HCT116 (cell line): ENCODE measurements at regions not wholly inside any gene's neighbourhood (a gene's known extent, or its start where the extent isn't known, plus 50 kb on each side); places are given as distances from the start of the nearest gene placed in this dataset.

Source experiments
- ATAC-seq: fragments of 200-7000 bp; cut with Tn5 transposase; 2 replicates; pipeline ENCODE4 v1.9.1; 2020; ENCODE audit warnings: mild to moderate bottlenecking, moderate library complexity
- BruUV-seq: library from RNA; stranded (reverse); fragments of 400-500 nt; replicated peaks from 2 replicates; lab custom pipeline; 2021; lab: Mats Ljungman, UMichigan
- CTCF ChIA-PET: fragments of 300-600 bp; sonication (Branson Sonifier 250); formaldehyde crosslinking; loops from one replicate; lab custom pipeline; 2021; ENCODE audit warnings: antibody characterized with exemption; lab: Charles Lee
- POLR2A ChIA-PET: fragments of 300-600, 350-600 bp; sonication (Branson Sonifier 250); formaldehyde crosslinking; loops from one replicate; lab custom pipeline; 2021; ENCODE audit warnings: antibody characterized with exemption; lab: Charles Lee
- RAD21 ChIA-PET, 2 experiments: fragments of 300-600 bp; sonication (Branson Sonifier 250); formaldehyde crosslinking; loops; one replicate each; lab custom pipeline; 2023; ENCODE audit warnings: low total read pairs in 2 of 2; ENCODE audit not compliant: uncharacterized antibody in 2 of 2, unreplicated experiment in 2 of 2, low non-redundant PET in 1 of 2; lab: Charles Lee
- DNase-seq: peaks from one replicate; pipeline ENCODE4 v3.0.0-alpha.2; 2010; ENCODE audit warnings: low read depth, low spot score
- H2AFZ ChIP-seq: fragments of 200-600 bp; shearing (Covaris generic), sonication (generic); 2 replicates; pipeline ENCODE4 v1.6.1; 2017; ENCODE audit warnings: low read depth, mixed run types, mixed read lengths, antibody characterized with exemption, low read length; ENCODE audit not compliant: poor library complexity, severe bottlenecking
- H3K27ac ChIP-seq: 2 replicates; pipeline ENCODE4 v1.5.1; 2012; ENCODE audit warnings: low read depth, low read length
- H3K27me3 ChIP-seq: fragments of 200-600 bp; sonication (generic); 2 replicates; pipeline ENCODE4 v1.6.1; 2016; ENCODE audit warnings: mixed run types, low read length, mixed read lengths; ENCODE audit not compliant: insufficient read depth
- H3K36me3 ChIP-seq, 2 experiments: fragments of 200-500 bp in 1 of 2; fragments of 200-600 bp in 1 of 2; sonication (Bioruptor generic) in 1 of 2; sonication (generic) in 1 of 2; 2 replicates each; pipeline versions ENCODE4 v1.5.1 to v1.6.1; 2014 to 2016; ENCODE audit warnings: low read length in 2 of 2, inconsistent platforms in 1 of 2, mixed read lengths in 1 of 2, mixed run types in 1 of 2; ENCODE audit not compliant: insufficient read depth in 2 of 2, control insufficient read depth in 1 of 2
- H3K4me1 ChIP-seq, 2 experiments: fragments of 200-600 bp in 1 of 2; sonication (generic) in 1 of 2; 2 replicates each; pipeline versions ENCODE4 v1.5.1 to v1.6.1; 2012 to 2017; ENCODE audit warnings: low read length in 2 of 2, inconsistent platforms in 1 of 2, mild to moderate bottlenecking in 1 of 2, mixed read lengths in 1 of 2, mixed run types in 1 of 2, moderate library complexity in 1 of 2; ENCODE audit not compliant: insufficient read depth in 2 of 2, control insufficient read depth in 1 of 2
- H3K4me2 ChIP-seq: fragments of 200-600 bp; sonication (generic); 2 replicates; pipeline ENCODE4 v1.6.1; 2017; ENCODE audit warnings: mixed run types, low read length, mixed read lengths
- H3K4me3 ChIP-seq, 2 experiments: fragments of 200-600 bp in 1 of 2; sonication (generic) in 1 of 2; replicated peaks in 1 of 2; 2 replicates each; pipeline ENCODE4 v1.5.1; 2011 to 2016; ENCODE audit warnings: low read length in 2 of 2, control low read depth in 1 of 2, low read depth in 1 of 2, mild to moderate bottlenecking in 1 of 2, mixed read lengths in 1 of 2, mixed run types in 1 of 2
- H3K79me2 ChIP-seq: fragments of 200-600 bp; sonication (generic); 2 replicates; pipeline ENCODE4 v1.6.1; 2017; ENCODE audit warnings: mild to moderate bottlenecking, mixed run types, low read length, moderate library complexity, mixed read lengths; ENCODE audit not compliant: insufficient read depth
- H3K9ac ChIP-seq: fragments of 200-600 bp; sonication (generic); 2 replicates; pipeline ENCODE4 v1.6.1; 2016; ENCODE audit warnings: low read length, mixed read lengths
- H3K9me2 ChIP-seq: fragments of 200-600 bp; sonication (generic), shearing (Covaris generic); 2 replicates; pipeline ENCODE4 v1.6.1; 2017; ENCODE audit warnings: mixed run types, mild to moderate bottlenecking, moderate library complexity; ENCODE audit not compliant: insufficient read depth
- H3K9me3 ChIP-seq, 2 experiments: fragments of 200-500 bp in 1 of 2; fragments of 200-600 bp in 1 of 2; sonication (Bioruptor generic) in 1 of 2; sonication (generic) in 1 of 2; 2 replicates each; pipeline ENCODE4 v1.6.1; 2014 to 2017; ENCODE audit warnings: low read length in 2 of 2, mixed read lengths in 2 of 2, inconsistent platforms in 1 of 2, low read depth in 1 of 2, mild to moderate bottlenecking in 1 of 2, mixed run types in 1 of 2, moderate library complexity in 1 of 2; ENCODE audit not compliant: control insufficient read depth in 1 of 2, insufficient read depth in 1 of 2
- H4K20me1 ChIP-seq: fragments of 200-600 bp; sonication (generic), shearing (Covaris generic); 2 replicates; pipeline ENCODE4 v1.6.1; 2017; ENCODE audit warnings: mixed run types, mild to moderate bottlenecking, moderate library complexity; ENCODE audit not compliant: insufficient read depth
- ATF3 ChIP-seq: IDR thresholded peaks from 2 replicates; pipeline ENCODE4 v1.6.1; 2012
- CBX3 ChIP-seq: IDR thresholded peaks from 2 replicates; pipeline ENCODE4 v1.6.1; 2012; ENCODE audit warnings: low read depth
- CEBPB ChIP-seq: IDR thresholded peaks from 2 replicates; pipeline ENCODE4 v1.6.1; 2012; ENCODE audit warnings: low read depth
- EGR1 ChIP-seq: IDR thresholded peaks from 2 replicates; pipeline ENCODE4 v1.6.1; 2012; ENCODE audit warnings: low read depth
- EZH2phosphoT487 ChIP-seq: fragments of 200-600 bp; IDR thresholded peaks from 2 replicates; pipeline ENCODE4 v1.6.1; 2018; ENCODE audit warnings: antibody characterized with exemption, borderline replicate concordance
- FOSL1 ChIP-seq: IDR thresholded peaks from 2 replicates; pipeline ENCODE4 v1.6.1; 2012; ENCODE audit warnings: low read depth
- JUND ChIP-seq: IDR thresholded peaks from 2 replicates; pipeline ENCODE4 v1.6.1; 2012
- MAX ChIP-seq: IDR thresholded peaks from 2 replicates; pipeline ENCODE4 v1.6.1; 2012
- POLR2AphosphoS5 ChIP-seq: IDR thresholded peaks from 2 replicates; pipeline ENCODE4 v1.6.1; 2011; ENCODE audit warnings: mild to moderate bottlenecking, low read depth, low read length, moderate library complexity
- RAD21 ChIP-seq: IDR thresholded peaks from 2 replicates; pipeline ENCODE4 v1.6.1; 2012; ENCODE audit warnings: low read depth, mild to moderate bottlenecking
- SIN3A ChIP-seq: IDR thresholded peaks from 2 replicates; pipeline ENCODE4 v1.6.1; 2012; ENCODE audit warnings: low read depth
- SP1 ChIP-seq: IDR thresholded peaks from 2 replicates; pipeline ENCODE4 v1.6.1; 2012; ENCODE audit warnings: low read depth
- SRF ChIP-seq: IDR thresholded peaks from 2 replicates; pipeline ENCODE4 v1.6.1; 2012; ENCODE audit warnings: low read depth
- TCF7L2 ChIP-seq: IDR thresholded peaks from 2 replicates; pipeline ENCODE4 v1.7.0; 2011; ENCODE audit warnings: borderline replicate concordance, inconsistent platforms; ENCODE audit not compliant: insufficient read depth, insufficient read length; ENCODE audit errors: extremely low read depth
- YY1 ChIP-seq: IDR thresholded peaks from 2 replicates; pipeline ENCODE4 v1.6.1; 2011; ENCODE audit warnings: low read length, low read depth, moderate library complexity, mild to moderate bottlenecking; ENCODE audit not compliant: insufficient replicate concordance; ENCODE audit errors: extremely low read depth
- ZBTB33 ChIP-seq: IDR thresholded peaks from 2 replicates; pipeline ENCODE4 v1.6.1; 2011; ENCODE audit warnings: mild to moderate bottlenecking, low read length, moderate library complexity; ENCODE audit not compliant: insufficient replicate concordance; ENCODE audit errors: extremely low read depth
- ZNF274 ChIP-seq: fragments of 200-500 bp; sonication (Bioruptor generic); IDR thresholded peaks from 2 replicates; pipeline ENCODE4 v1.6.1; 2014; ENCODE audit warnings: mild to moderate bottlenecking, low read depth, low read length, inconsistent platforms
- intact Hi-C: fragments of 100-400 bp; cut with micrococcal nuclease; formaldehyde crosslinking; loops from 2 replicates; pipeline ENCODE4 v1.10.0; 2022

- BruUV-seq = no TSS peak
- H3K9me2 ChIP-seq = no peaks in the 10 kb centered on the region
- ChIA-PET POLR2A (no interaction called here), CTCF (no interaction called here), RAD21 (no interaction called here)
- H2AFZ ChIP-seq = no peak overlapping the region
- H3K9ac ChIP-seq = no peak overlapping the region
- TF ChIP-seq FOSL1 = no peak
- no peak for TF ChIP-seq JUND
- TF ChIP-seq EGR1 = no peak
- no peak for TF ChIP-seq TCF7L2
- no peak for TF ChIP-seq ZBTB33
- no peak for TF ChIP-seq ATF3
- TF ChIP-seq CBX3 = no peak
- no peak overlapping the region for H3K4me3 ChIP-seq
- DNase-seq (no peak), ATAC-seq (no peak)
- no peaks in the 10 kb centered on the region for H3K4me1 ChIP-seq
- H4K20me1 ChIP-seq = no peaks in the 10 kb centered on the region
- no peaks in the 10 kb centered on the region for H3K27me3 ChIP-seq
- no peaks in the 10 kb centered on the region for H3K79me2 ChIP-seq
- H3K9me3 ChIP-seq = no peaks in the 10 kb centered on the region
- intact Hi-C loops = no loop called here
- H3K4me2 ChIP-seq = no peak overlapping the region
- no peak overlapping the region for H3K27ac ChIP-seq
- H3K36me3 ChIP-seq = no peaks in the 10 kb centered on the region
Observed at GRCh38 chr12:73277971-73278370, 1005.8 kb downstream of the TRHDE start.

GRCh38 chr12:73301530-73301929 is 1029.4 kb downstream of the TRHDE start:
- no peak overlapping the region for H3K4me2 ChIP-seq
- no peaks in the 10 kb centered on the region for H3K36me3 ChIP-seq
- H3K79me2 ChIP-seq = no peaks in the 10 kb centered on the region
- ChIA-PET CTCF (no interaction called here), RAD21 (no interaction called here), POLR2A (no interaction called here)
- H4K20me1 ChIP-seq = no peaks in the 10 kb centered on the region
- DNase-seq (no peak), ATAC-seq (no peak)
- H3K9me2 ChIP-seq = no peaks in the 10 kb centered on the region
- H3K9ac ChIP-seq = no peak overlapping the region
- no peak overlapping the region for H3K4me3 ChIP-seq
- BruUV-seq = no TSS peak
- no peak overlapping the region for H3K27ac ChIP-seq
- H3K9me3 ChIP-seq = no peaks in the 10 kb centered on the region
- H2AFZ ChIP-seq = no peak overlapping the region
- no peaks in the 10 kb centered on the region for H3K27me3 ChIP-seq
- intact Hi-C loops = no loop called here
- no peaks in the 10 kb centered on the region for H3K4me1 ChIP-seq
- TF ChIP-seq CBX3 = no peak
- no peak for TF ChIP-seq CEBPB
- no peak for TF ChIP-seq SIN3A
- no peak for TF ChIP-seq RAD21
- TF ChIP-seq YY1 = no peak
- TF ChIP-seq ZNF274 = no peak
- TF ChIP-seq JUND = no peak
- no peak for TF ChIP-seq EZH2phosphoT487
- no peak for TF ChIP-seq ATF3
- no peak for TF ChIP-seq TCF7L2
- TF ChIP-seq SRF = no peak
- no peak for TF ChIP-seq MAX
- no peak for TF ChIP-seq FOSL1
- TF ChIP-seq SP1 = no peak
- no peak for TF ChIP-seq EGR1
- TF ChIP-seq POLR2AphosphoS5 = no peak
